OCI-LY3 (cell line): ENCODE measurements at regions not wholly inside any gene's neighbourhood (a gene's known extent, or its start where the extent isn't known, plus 50 kb on each side); places are given as distances from the start of the nearest gene placed in this dataset.

Source experiments
- CTCF ChIP-seq: fragments of 200-600, 300-600 bp; sonication (generic); IDR thresholded peaks from 2 replicates; pipeline ENCODE4 v1.5.1; 2014; ENCODE audit warnings: antibody characterized with exemption, low read length, low read depth
- EZH2phosphoT487 ChIP-seq: fragments of 200-600 bp; shearing (Covaris generic); IDR thresholded peaks from 2 replicates; pipeline ENCODE4 v1.6.1; 2018; ENCODE audit warnings: antibody characterized with exemption, mixed run types, low read depth

GRCh38 chr4:45716093-45716492 is 407.8 kb downstream of the GABRG1 start:
- no peak for TF ChIP-seq CTCF
- no peak for TF ChIP-seq EZH2phosphoT487
